DND-41 (cell line): ENCODE measurements at regions not wholly inside any gene's neighbourhood (a gene's known extent, or its start where the extent isn't known, plus 50 kb on each side); places are given as distances from the start of the nearest gene placed in this dataset.

Source experiments
- EZH2 ChIP-seq: IDR thresholded peaks from 3 replicates; pipeline ENCODE4 v1.6.1; 2012; ENCODE audit warnings: borderline replicate concordance, low read depth, mild to moderate bottlenecking, moderate library complexity, low read length, inconsistent platforms; ENCODE audit not compliant: severe bottlenecking
- TF ChIP-seq, protein P1 (sequence below): IDR thresholded peaks from 2 replicates; pipeline ENCODE4 v1.5.1; 2012; ENCODE audit warnings: borderline replicate concordance, low read length, moderate library complexity, mild to moderate bottlenecking; ENCODE audit not compliant: poor library complexity, severe bottlenecking; ENCODE audit errors: extremely low read depth

DNA sequence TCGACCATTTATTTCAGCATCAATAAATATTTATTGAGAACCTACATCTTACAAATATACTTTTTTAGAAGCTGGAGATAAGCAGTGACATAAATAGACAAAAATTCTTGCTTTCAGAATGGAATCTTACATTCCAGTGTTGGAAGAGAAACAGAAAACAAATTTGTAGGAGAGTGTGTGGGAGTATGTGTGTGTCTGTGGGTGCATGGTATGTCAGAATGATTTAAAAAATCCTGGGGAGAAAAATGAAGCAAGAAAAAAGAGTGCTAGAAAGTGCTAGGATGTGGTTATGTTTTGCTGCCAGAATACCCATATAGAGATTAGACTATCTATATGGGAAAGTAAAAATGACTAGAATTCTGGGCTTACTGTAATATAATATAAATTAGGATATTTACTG is 561.7 kb upstream of the SGO1 start:
- TF ChIP-seq, protein P1, sequence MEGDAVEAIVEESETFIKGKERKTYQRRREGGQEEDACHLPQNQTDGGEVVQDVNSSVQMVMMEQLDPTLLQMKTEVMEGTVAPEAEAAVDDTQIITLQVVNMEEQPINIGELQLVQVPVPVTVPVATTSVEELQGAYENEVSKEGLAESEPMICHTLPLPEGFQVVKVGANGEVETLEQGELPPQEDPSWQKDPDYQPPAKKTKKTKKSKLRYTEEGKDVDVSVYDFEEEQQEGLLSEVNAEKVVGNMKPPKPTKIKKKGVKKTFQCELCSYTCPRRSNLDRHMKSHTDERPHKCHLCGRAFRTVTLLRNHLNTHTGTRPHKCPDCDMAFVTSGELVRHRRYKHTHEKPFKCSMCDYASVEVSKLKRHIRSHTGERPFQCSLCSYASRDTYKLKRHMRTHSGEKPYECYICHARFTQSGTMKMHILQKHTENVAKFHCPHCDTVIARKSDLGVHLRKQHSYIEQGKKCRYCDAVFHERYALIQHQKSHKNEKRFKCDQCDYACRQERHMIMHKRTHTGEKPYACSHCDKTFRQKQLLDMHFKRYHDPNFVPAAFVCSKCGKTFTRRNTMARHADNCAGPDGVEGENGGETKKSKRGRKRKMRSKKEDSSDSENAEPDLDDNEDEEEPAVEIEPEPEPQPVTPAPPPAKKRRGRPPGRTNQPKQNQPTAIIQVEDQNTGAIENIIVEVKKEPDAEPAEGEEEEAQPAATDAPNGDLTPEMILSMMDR: no peak
- no peak for TF ChIP-seq EZH2
